ENCODE measurements at regions not wholly inside any gene's neighbourhood (a gene's known extent, or its start where the extent isn't known, plus 50 kb on each side); places are given as distances from the start of the nearest gene placed in this dataset.

DNA sequence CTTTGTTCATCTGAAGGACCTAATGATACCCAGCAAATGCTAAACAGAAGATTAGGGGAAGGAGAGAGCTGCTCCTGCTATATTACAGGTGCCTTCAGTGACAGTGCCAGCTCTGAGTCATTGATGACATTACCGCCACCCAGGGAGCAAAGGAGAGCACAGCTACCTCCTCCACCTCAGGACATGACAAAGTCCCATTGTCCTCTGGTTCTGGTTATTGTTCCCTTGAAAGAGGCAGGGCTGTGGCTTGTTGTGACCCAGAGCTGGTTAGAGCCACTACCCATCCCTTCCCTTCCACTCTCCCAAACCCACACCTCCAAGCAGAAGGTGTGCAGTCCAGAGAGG is 363.5 kb upstream of the DUSP10 start:
- DNase-seq (ENCODE audit: low read depth) = no peak

DNA sequence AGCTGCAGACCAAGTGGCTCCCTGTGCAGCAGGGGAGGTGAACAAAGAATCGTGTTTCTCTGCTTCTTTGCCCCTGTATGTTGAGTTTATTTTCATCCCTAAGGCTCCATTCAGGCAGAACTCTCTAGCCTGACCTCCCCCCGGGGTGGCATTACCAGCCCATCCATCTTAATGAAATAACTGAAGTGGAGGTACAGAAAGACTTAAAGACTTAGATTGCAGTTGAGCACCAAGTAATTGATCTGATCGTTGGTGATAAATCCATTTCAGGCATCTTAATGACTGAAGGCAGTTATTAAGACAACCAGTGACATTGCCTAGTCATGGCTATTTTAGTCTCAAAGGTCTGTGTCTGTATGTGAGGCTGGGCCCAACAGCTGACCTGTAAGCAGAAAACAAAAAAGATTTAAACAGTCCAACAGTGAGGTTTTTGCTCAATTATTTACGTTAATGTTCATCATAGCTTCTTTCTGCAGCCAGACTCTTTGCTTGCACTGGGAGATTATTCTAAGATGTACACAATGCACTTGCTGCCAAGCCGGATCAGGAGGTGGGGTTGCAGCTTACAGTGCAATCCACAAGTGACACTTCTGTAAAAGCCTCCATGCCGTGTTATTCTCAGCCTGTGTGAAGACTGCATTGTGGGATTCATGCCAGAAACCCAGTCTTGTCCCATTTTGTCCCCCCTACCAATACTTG is 363.0 kb upstream of the DUSP10 start:
- no peak for DNase-seq (ENCODE audit: low read depth)

DNA sequence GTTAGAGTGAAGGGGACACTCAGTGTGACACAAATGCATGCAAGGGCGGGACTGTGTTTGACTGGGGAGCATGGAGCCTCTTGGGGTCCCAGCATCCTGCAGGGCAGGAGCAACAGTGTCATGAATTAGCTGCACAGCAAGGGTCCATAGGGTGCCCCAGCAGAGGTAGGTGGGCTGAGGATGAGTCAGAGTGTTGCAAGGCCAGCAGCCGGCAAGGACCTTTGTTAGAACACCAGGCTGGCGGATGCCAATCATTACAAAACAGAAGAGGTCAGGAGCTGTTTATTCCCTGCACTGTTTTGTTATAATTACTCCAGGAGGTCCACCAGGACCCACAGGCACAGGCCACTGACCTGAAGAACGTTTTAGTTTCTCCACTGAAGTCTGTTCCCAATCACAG is 362.2 kb upstream of the DUSP10 start:
- DNase-seq (ENCODE audit: low read depth) = no peak

DNA sequence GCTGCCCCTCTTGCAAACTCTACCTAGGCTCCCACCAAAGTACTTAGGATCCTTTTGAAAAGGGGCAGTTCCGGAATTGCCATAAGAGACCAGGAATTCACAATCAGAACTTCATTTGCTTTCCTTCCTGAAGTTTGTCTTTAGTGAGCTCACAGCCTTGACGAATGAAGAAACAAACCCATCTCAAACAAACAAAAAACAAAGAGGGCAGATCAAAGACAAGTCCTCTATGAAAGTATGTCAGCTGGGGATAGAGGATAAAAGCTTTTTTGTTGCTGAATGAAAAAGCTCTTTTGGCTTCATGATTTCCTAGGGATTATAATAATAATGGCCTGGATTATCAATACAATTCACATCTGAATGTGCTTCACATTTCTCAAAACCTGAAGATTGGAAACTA is 357.9 kb upstream of the DUSP10 start:
- DNase-seq (ENCODE audit: low read depth) = no peak

DNA sequence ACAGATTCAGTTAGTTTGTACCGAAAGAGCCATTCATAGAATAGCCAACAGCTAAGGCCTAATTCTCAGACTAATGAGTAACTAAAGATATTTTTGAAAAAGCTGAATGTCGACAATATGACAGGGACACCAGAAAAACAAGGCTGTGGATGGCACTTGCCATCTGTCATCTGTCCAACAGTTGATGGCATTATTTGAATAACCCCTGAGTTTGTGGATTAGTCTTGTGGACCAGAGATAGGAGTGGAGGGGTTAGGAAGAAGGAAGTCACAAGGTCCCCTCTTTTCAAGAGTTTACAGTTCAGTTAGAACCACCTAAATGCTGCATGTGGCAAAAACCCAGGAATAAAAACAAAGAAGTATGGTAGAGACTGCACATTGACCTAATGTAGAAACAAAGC is 356.5 kb upstream of the DUSP10 start:
- no peak for DNase-seq (ENCODE audit: low read depth)

DNA sequence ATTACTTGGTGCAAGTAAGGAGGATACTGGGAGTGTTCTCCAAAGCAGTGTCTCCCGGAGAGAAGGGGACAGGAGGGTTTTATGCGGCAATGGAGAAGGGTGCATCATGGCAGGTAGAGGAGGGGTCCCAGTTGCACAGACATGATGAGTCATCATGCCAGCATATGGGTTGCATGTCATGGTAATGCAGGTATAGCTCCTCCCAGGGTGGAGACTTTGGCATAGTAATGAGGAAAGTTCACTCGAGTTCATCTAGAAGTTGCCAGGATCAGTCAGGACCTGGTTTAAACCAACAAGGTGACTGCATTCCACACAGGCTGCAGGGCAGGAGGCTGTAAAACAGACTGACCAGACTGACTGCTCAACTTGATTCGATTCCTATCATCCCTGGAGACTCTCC is 355.7 kb upstream of the DUSP10 start:
- no peak for DNase-seq (ENCODE audit: low read depth)

DNA sequence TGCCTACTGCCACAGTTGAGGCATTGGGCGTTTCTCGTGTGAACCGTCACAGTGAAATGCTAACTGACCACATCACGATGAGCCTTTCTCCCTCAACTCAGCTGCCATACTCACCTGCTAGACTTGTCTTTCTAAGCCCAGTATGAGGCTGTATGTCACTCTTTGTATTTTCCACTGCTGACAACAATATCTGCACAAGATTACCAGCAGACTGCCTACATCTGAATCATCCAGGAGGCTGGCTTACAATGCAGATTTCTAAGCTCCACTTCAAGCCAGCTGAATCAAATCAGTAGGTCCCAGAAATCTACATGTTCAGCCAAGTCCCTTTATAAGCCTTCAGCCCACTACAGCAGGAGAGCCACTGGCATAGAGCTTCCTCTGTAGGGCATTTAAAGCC is 355.0 kb upstream of the DUSP10 start:
- no peak for DNase-seq (ENCODE audit: low read depth)

DNA sequence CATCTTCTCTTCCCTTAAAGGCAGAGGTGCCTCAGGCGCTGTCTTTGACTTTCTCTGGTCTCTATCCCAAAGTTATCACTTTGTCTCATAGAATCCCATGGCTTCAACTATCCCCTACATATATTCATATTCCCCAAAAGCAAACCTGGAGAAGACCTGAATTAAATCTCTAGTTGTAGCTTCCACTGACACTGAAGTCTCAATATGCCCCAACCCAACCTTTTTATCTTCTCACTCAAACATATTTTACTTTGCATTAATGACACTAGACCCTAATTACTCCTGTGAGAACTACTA is 354.5 kb upstream of the DUSP10 start:
- no peak for DNase-seq (ENCODE audit: low read depth)

DNA sequence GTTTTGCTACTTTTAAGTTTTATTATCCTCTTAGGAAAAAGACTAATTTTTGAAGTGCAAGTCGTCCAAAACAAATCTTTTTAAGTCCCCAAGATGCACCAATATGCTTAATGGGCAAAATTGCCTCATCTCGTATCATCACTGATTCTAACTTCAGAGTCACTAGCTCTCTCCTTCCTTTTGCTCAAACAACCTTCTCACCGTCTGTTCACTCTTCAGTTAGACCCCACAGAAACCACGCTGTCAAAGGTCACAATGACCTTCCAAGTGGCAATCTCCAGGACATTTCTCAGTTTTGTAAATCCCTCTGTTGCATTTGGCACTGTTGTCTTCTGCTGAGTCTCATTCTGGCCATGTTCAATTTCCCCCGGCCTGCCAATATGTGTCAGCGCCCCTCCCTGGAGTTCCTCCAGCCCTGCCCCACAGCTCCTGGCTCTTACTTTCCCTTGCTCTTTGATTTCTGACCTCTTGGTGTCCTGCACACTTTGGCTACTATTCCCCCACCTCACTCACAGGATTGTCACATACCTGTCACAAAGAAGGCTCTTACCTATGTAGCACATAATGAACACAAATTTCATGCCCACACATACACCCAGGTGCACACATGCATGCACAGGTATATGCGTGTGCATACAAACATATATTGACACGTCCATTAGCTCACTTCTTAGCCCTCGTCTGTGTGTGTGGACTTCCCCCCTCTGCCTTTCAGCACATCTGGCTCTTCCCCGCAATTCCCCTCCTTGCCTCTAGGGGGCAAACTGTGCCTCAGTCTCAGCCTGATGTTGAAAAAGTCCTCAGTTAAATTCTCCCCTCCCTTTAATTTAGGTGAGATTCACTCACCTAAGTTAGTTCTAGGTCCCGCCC is 354.0 kb upstream of the DUSP10 start:
- DNase-seq (ENCODE audit: low read depth) = no peak

DNA sequence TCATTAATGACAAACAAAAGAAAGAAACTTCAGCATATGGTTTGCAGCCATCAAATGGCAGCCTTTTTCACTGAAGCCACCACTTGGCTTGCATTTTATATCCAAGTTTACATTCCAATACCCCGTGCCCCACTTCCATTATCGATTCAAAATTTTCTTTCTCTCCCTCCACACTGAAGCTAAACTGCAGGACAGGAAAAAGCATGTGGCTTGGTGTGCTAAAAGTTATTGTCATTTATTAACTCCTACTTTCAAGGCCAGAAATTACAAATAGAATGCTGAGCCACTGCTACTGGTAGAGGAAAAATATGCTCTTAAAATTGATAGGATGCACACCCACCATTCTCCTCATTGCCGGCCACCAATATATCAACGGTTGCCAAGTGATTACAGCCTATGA is 351.6 kb upstream of the DUSP10 start:
- no peak for DNase-seq (ENCODE audit: low read depth)

DNA sequence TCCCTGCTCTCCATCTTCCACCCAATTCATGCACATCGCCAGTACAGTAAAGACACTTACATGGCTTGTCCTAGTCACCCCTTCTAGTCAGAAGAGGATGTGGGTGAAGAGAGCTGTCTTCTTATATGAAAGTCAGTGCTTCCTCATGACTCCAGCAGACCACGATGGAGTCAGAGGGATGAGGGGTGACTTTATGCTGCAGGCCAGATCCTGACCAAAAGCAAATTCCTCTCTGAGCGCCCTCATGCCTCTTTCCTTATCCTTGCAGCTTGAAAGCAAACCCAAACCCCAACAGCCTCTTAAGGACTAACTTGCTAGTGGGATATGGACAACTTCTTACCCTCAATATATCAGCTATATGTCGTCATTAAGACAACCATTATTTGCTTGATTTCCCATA is 348.2 kb upstream of the DUSP10 start:
- no peak for DNase-seq (ENCODE audit: low read depth)

DNA sequence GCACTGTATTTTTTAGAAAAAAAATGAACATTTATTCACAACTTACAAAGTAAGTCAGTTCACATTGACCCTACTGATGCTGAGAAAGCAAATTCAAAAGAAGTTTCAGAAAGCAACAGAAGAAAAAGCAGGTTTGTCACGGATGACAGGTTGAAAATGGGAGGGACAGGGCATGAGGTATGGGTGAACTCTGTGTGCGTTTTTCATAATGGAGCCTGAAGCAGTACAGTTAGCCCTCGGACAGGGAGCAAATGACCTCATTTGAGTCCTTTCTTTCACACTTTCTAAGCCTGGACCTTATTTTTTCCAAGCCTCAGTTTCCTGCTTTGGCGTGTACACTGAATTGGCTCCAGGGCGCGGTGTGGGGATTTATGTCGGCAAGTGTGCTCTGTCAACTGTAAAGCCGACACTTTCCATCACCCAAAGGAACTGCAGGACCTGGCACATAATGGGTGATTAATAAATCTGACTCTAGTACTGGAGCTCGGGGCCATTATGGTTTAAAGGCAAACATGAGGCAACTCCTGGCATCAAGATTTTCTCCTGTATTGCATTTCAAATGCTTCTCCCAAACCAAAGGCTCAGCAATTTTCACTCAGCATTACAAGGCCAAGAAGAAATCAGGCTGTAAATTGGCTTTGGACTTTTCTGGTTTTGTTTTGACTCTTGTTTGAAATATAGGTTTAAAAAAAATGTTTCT is 345.5 kb upstream of the DUSP10 start:
- DNase-seq (ENCODE audit: low read depth) = no peak

DNA sequence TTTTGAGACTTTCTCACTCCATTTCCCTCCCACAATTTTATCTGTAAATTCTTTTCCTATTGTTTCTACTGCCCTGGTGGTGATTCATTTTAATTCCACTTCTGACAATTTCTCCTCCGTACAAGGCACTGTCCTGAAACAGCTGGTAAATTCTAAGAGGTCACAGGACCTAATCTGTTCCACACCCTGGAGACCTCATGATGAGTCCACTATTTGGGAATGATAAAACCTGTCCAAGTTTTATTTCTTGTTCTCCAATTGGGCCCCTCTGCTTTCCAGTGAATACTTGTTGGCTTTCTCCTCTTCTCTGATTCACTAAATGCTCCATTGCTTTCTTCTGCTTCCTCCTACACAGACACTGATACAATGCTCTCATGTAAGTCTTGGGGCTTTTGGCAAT is 343.1 kb upstream of the DUSP10 start:
- peak; percentile 85 for DNase-seq (ENCODE audit: low read depth)

DNA sequence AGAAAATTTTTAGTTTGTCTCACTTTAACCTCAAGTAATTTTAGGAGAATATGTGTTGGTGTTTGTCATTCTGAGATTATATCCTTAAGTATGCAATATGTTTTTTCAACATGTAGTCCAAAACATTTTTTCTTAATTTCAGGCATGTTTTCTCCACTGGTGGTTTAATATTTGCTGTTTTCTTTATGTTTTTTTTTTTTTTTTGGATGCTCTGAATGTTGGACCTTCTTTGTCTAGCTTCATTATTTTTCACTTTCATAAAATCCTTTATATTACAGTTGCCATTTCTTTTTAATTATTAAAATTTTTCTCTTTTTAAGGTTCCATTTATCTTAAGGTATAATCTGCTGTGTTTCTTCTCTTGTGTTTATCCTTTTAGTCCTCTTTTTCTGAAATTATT is 342.2 kb upstream of the DUSP10 start:
- no peak for DNase-seq (ENCODE audit: low read depth)

DNA sequence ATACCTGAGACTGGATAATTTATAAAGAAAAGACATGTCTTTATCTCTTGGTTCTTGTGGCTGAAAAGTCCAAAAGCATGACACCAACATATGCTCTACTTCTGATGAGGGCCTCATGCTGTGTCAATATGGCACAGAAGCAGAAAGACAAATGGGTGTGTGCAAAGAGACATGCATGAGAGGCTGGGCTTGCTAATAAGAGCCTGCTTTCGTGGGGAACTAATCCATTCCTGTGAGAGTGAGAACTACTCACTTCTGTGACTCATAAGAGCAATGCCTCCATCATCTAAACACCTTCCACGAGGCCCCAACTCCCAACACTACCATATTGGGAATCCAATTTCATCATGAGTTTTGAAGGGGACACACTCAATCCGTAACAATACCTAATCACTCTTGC is 340.0 kb upstream of the DUSP10 start:
- DNase-seq (ENCODE audit: low read depth) = no peak

DNA sequence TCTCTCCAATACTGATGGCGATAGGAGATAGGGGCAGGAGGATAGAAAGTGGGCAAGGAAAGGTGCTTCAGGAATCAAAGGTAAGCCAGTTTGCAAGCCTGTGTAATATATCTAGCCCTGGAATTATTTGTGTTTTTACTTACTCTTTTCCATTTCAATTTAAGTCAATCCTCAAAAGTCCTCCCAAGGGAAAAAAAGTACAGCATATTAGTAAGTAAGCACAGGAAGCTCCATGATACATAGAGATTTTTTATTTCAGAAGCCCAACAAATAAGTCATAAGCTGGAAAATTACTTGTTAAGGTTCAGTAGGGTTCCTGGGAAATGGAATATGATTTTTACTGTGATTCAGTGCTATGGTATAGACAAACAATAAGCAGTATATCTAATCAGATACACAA is 337.7 kb upstream of the DUSP10 start:
- DNase-seq (ENCODE audit: low read depth) = no peak

DNA sequence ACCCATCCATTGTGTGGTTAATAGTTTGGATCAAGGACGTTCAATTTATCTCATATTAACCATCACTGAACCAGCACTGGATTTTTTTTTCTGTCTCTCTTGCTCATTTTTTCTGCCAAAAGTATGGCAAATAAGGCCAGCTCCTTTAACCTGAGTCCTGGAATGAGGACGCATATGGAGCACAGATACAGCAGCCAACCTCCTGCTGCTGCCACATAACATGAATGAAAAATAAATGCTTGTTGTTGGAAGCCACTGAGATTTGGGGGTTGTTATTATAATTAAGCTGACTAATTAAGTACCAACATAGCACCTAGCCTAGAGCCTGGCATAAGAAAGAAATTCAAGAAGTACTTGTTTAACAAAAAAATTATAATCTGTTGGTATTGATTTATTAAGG is 335.3 kb upstream of the DUSP10 start:
- DNase-seq (ENCODE audit: low read depth) = no peak

DNA sequence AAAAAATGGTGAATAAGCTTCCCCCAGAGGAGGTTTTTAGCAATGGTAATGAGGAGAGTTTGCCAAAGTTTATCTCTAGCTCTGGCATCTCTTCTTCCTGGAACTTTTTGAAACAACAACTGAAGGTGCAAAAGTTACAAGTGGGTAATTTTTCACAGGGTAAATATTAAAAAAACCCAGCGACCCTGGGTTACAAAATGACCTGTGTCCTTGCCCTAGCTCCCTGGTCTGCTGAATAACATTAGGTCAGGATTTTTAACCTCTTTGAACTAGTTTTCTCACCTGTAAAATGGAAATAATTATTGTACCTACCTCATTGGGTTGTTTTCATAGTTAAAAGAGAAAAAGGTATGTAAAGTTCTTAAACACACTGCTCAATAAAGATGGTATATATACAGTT is 332.4 kb upstream of the DUSP10 start:
- DNase-seq (ENCODE audit: low read depth) = no peak

DNA sequence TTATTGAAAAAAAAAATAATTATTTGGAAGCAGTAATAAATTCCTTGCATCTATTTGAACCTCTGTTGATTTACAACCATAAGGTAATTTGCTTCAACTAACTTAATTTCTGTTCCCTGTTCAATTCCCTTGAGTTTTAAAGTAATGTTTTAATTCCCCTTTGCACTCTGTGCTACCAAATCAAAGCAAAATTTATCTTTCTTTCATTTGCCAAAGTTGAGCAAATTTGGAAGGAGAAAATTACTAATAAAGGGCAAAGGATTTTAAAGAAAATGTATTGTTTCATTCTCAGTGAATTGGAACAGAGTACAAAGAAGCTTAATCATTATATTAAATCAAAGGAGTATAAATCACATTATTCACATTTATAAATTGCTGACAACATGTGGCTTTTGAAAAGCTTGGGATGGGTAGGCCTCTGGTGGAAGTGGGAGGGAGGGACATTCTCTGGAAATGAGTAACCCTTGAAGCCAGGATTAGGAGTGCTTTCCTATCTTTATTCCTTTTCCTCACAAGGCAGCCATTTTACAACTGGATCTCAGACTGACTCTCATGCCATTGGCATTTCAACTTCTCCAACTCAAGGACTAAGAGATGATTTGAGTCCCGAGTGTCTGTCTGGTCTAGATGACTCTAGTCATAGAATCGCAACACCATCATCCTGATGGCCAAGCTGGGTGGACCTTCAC is 331.6 kb upstream of the DUSP10 start:
- peak; percentile 77 for DNase-seq (ENCODE audit: low read depth)

DNA sequence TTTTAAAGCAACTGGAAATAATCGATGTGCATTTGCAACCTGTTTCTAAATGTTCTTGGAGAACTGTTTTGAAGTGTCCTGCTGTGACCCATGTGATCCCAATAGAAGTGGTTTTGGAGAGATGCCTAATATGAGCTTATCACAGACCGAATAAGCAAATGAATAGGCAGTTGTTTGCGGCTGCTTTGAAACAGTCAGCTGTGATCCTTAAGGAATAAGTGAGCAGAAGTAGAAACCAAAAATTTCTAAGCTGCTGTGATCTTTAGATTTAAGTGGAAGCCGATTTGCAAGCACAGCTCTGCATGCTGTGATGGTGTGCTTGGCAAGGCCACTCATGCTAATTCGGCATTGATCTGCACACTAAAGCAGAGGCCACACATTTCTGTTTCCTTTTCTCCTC is 329.5 kb upstream of the DUSP10 start:
- no peak for DNase-seq (ENCODE audit: low read depth)

DNA sequence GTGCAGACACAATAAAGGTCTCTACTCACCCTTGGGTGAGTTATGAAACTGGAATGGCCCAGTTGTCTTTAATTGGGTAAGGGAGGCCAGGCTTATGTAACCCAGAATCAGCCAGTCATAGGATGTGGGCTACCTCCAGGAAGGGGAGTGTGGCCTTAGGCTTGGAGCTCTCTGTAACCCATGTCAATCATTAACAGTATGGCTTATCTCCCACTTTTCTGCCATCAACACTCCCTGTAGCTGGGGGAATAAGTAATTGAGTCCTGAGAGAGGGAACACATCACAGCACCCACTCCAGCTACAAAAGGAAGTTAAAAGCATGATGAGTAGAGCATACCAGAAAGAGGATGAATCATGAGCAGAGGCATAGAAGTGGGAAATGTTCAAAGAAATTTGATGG is 327.0 kb upstream of the DUSP10 start:
- DNase-seq (ENCODE audit: low read depth) = no peak

DNA sequence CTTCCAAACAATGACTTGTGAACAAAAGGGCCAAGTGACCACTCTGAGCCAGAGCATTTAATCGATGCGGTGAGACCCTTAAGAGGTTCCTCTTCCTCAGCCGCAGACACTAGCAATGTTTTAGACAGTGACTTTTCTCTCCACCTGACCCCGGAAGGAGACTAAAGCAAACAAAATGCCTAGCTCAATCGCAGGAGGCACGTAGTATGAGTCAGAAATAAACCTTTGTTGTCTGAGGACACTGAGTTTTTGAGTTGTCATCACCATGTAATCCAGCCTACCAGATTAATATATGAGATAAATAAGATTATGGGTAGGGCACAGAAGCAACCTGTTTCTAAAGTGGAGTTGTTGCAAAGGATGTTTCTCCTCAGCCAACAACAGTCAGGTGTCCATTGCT is 326.2 kb upstream of the DUSP10 start:
- no peak for DNase-seq (ENCODE audit: low read depth)

DNA sequence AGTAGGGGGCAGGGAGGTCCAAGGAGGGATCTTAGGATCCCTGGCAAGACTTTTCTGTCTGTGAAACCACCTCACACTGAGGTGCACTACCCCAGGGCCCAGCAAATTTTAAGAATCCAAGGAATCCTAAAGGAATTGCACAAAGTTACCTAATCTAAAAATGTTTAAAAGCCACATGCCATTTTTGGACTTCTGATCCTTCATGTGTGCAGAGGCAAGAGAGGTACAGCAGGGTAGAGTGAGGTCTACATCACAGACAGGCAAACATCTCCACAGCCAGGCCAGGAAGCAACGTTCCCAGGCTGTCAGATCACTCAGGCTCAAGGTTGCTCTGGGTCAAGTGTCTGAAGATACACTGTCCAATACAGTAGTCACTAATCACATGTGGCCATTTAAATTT is 324.6 kb upstream of the DUSP10 start:
- DNase-seq (ENCODE audit: low read depth) = no peak

All from HS-5 (cell line).